SIG-M5 treated with dmso at 0.1 percent for 504 hours (cell line): ENCODE measurements at regions not wholly inside any gene's neighbourhood (a gene's known extent, or its start where the extent isn't known, plus 50 kb on each side); places are given as distances from the start of the nearest gene placed in this dataset.

Experiments used
- DNase-seq: peaks from one replicate; lab custom pipeline; 2025; ENCODE audit not compliant: unreplicated experiment; lab: John Stamatoyannopoulos, UW

GRCh38 chr10:4137299-4137698 lies 352.3 kb upstream of the KLF6 start:
- DNase-seq = no peak

- peak; percentile 63 for DNase-seq
Measured at GRCh38 chr10:4136121-4136520, 351.1 kb upstream of the KLF6 start.

- no peak for DNase-seq
Measured at GRCh38 chr10:4132216-4132556, 347.2 kb upstream of the KLF6 start.

- peak; percentile 90 for DNase-seq
Measured at GRCh38 chr10:4131407-4132215, 346.6 kb upstream of the KLF6 start.

GRCh38 chr10:4130685-4131084 lies 345.7 kb upstream of the KLF6 start:
- DNase-seq = peak; percentile 79

GRCh38 chr10:4129866-4130477 lies 345.0 kb upstream of the KLF6 start:
- no peak for DNase-seq

- DNase-seq = peak; percentile 76
Measured at GRCh38 chr10:4127518-4128315, 342.7 kb upstream of the KLF6 start.

GRCh38 chr10:4125776-4126175 lies 340.8 kb upstream of the KLF6 start:
- DNase-seq = no peak

- DNase-seq = no peak
Measured at GRCh38 chr10:4121502-4122380, 336.7 kb upstream of the KLF6 start.

GRCh38 chr10:4120096-4120853 lies 335.3 kb upstream of the KLF6 start:
- DNase-seq = no peak

GRCh38 chr10:4119107-4119506 lies 334.1 kb upstream of the KLF6 start:
- no peak for DNase-seq

- no peak for DNase-seq
Measured at GRCh38 chr10:4117604-4118003, 332.6 kb upstream of the KLF6 start.

GRCh38 chr10:4111643-4112042 lies 326.6 kb upstream of the KLF6 start:
- no peak for DNase-seq

- no peak for DNase-seq
Measured at GRCh38 chr10:4109469-4109868, 324.5 kb upstream of the KLF6 start.

GRCh38 chr10:4108693-4109092 lies 323.7 kb upstream of the KLF6 start:
- DNase-seq = no peak

- peak; percentile 3 for DNase-seq
Measured at GRCh38 chr10:4107285-4107851, 322.4 kb upstream of the KLF6 start.

GRCh38 chr10:4103603-4104002 lies 318.6 kb upstream of the KLF6 start:
- DNase-seq = no peak

- no peak for DNase-seq
Measured at GRCh38 chr10:4102802-4103344, 317.9 kb upstream of the KLF6 start.

GRCh38 chr10:4101918-4102654 lies 317.1 kb upstream of the KLF6 start:
- no peak for DNase-seq
